Caco-2 (cell line): ENCODE measurements at regions not wholly inside any gene's neighbourhood (a gene's known extent, or its start where the extent isn't known, plus 50 kb on each side); places are given as distances from the start of the nearest gene placed in this dataset.

Source experiments
- BruUV-seq: library from RNA; stranded (reverse); fragments of 400-500 nt; replicated peaks from 2 replicates; lab custom pipeline; 2021; lab: Mats Ljungman, UMichigan
- CTCF ChIA-PET: fragments of 300-600 bp; sonication (Branson Sonifier 250); formaldehyde crosslinking; loops from one replicate; lab custom pipeline; 2022; ENCODE audit warnings: antibody characterized with exemption; lab: Charles Lee
- POLR2A ChIA-PET: fragments of 300-600 bp; sonication (Branson Sonifier 250); formaldehyde crosslinking; loops from one replicate; lab custom pipeline; 2022; ENCODE audit warnings: antibody characterized with exemption; lab: Charles Lee
- DNase-seq, 2 experiments: peaks; one replicate each; pipeline versions ENCODE4 v3.0.0 to v3.0.0-alpha.2; 2020 to 2022
- H3K27me3 ChIP-seq: replicated peaks from 2 replicates; pipeline ENCODE4 v1.6.0; 2011; ENCODE audit warnings: low read length; ENCODE audit not compliant: control insufficient read depth, insufficient read depth
- H3K36me3 ChIP-seq: 2 replicates; pipeline ENCODE4 v1.5.1; 2011; ENCODE audit warnings: low read length; ENCODE audit not compliant: control insufficient read depth, insufficient read depth
- H3K4me1 ChIP-seq: fragments of 250-450 bp; sonication (Bioruptor Pico); 2 replicates; pipeline ENCODE4 v1.5.1; 2020; ENCODE audit warnings: mild to moderate bottlenecking
- H3K4me3 ChIP-seq: 2 replicates; pipeline ENCODE4 v1.5.1; 2011; ENCODE audit warnings: low read depth, mild to moderate bottlenecking, control low read depth, low read length
- H3K9me3 ChIP-seq: fragments of 250-450 bp; sonication (Bioruptor Pico); 2 replicates; pipeline ENCODE4 v1.5.1; 2020; ENCODE audit warnings: mild to moderate bottlenecking, moderate library complexity
- H3K27ac Mint-ChIP-seq: one replicate; pipeline ENCODE4 v1.8.0; 2022; ENCODE audit warnings: mixed read lengths; ENCODE audit not compliant: unreplicated experiment
- H3K27me3 Mint-ChIP-seq: one replicate; pipeline ENCODE4 v1.8.0; 2022; ENCODE audit warnings: mixed read lengths; ENCODE audit not compliant: insufficient read depth, unreplicated experiment
- H3K36me3 Mint-ChIP-seq: one replicate; pipeline ENCODE4 v1.8.0; 2022; ENCODE audit warnings: mild to moderate bottlenecking, mixed read lengths; ENCODE audit not compliant: insufficient read depth, unreplicated experiment
- H3K4me1 Mint-ChIP-seq: one replicate; pipeline ENCODE4 v1.8.0; 2022; ENCODE audit warnings: low read depth, mixed read lengths; ENCODE audit not compliant: unreplicated experiment
- H3K4me3 Mint-ChIP-seq: one replicate; pipeline ENCODE4 v1.8.0; 2022; ENCODE audit warnings: mild to moderate bottlenecking, moderate library complexity, mixed read lengths; ENCODE audit not compliant: unreplicated experiment
- H3K9me3 Mint-ChIP-seq: one replicate; pipeline ENCODE4 v1.8.0; 2022; ENCODE audit warnings: mixed read lengths; ENCODE audit not compliant: unreplicated experiment
- intact Hi-C: fragments of 100-400 bp; cut with micrococcal nuclease; formaldehyde crosslinking; loops from one replicate; pipeline ENCODE4 v1.10.0; 2022; ENCODE audit not compliant: unreplicated experiment
- TF ChIP-seq, protein P1 (sequence below), 2 experiments: fragments of 200-600 bp in 1 of 2; IDR thresholded peaks; 1 replicate in 1 of 2; 2 replicates in 1 of 2; pipeline versions ENCODE4 v1.5.1 to v1.8.0; 2011 to 2022; ENCODE audit warnings: antibody characterized with exemption in 1 of 2, control low read depth in 1 of 2, inconsistent platforms in 1 of 2, low read depth in 1 of 2, low read length in 1 of 2, mild to moderate bottlenecking in 1 of 2, moderate library complexity in 1 of 2; ENCODE audit not compliant: insufficient read depth in 1 of 2, severe bottlenecking in 1 of 2, unreplicated experiment in 1 of 2

DNA sequence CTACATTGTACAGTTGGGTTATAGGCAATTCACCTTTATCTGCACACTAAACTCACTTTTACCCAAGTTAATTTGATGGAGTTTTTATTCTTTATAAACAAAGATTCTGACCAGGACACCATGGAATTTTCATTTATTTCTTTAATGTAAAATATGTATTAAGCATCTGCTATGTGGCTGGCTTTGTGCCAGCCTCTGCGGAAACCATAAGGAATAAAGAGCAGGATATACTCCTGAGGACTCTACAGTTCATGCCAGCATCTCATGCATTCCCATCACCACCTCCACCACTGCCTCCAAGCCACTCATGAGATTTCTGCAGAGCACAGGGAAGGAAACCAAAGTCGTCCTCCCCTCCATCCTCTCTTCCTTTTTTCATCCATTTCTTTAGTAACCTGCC, 100.0 kb upstream of the DBX1 start:
- CTCF ChIA-PET = no interaction called here
- H3K36me3 ChIP-seq = no peaks in the 10 kb centered on the region
- no peaks in the 10 kb centered on the region for H3K27me3 ChIP-seq
- TF ChIP-seq, protein P1, sequence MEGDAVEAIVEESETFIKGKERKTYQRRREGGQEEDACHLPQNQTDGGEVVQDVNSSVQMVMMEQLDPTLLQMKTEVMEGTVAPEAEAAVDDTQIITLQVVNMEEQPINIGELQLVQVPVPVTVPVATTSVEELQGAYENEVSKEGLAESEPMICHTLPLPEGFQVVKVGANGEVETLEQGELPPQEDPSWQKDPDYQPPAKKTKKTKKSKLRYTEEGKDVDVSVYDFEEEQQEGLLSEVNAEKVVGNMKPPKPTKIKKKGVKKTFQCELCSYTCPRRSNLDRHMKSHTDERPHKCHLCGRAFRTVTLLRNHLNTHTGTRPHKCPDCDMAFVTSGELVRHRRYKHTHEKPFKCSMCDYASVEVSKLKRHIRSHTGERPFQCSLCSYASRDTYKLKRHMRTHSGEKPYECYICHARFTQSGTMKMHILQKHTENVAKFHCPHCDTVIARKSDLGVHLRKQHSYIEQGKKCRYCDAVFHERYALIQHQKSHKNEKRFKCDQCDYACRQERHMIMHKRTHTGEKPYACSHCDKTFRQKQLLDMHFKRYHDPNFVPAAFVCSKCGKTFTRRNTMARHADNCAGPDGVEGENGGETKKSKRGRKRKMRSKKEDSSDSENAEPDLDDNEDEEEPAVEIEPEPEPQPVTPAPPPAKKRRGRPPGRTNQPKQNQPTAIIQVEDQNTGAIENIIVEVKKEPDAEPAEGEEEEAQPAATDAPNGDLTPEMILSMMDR (IDR thresholded peaks at IDR 0.05; ENCODE audit: insufficient read depth in 1 of 2, low read depth in 1 of 2, low read length in 1 of 2, severe bottlenecking in 1 of 2, unreplicated experiment in 1 of 2) = no peak
- no peak overlapping the region for H3K27ac Mint-ChIP-seq
- no peak for DNase-seq
- H3K4me3 ChIP-seq = no peak overlapping the region
- no peaks in the 10 kb centered on the region for H3K4me1 Mint-ChIP-seq
- H3K4me1 ChIP-seq = no peaks in the 10 kb centered on the region
- intact Hi-C loops = no loop called here
- H3K4me3 Mint-ChIP-seq = no peak overlapping the region
- BruUV-seq = no TSS peak
- H3K9me3 Mint-ChIP-seq = no peaks in the 10 kb centered on the region
- H3K36me3 Mint-ChIP-seq = no peaks in the 10 kb centered on the region
- peaks cover 22% of the 10 kb centered on the region for H3K27me3 Mint-ChIP-seq
- no peaks in the 10 kb centered on the region for H3K9me3 ChIP-seq
- POLR2A ChIA-PET = no interaction called here

DNA sequence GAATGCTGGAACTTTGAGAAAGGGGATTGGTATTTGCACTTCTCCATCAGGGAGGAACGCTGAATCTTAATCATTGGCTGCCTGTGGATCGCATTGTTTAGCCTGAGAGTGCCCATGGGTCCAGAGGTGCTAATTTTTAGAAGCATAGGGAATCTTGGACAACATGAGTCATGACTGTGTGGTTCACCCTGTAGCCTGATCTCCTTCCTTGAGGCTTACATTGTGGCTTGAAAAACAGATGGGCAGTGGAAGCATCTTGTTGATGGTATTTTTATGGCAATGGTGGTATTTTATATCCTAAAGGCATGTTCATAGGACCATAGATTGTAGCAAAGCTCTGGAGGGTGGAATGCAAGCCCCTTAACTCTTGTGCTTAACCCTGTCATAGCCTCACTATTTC, 99.2 kb upstream of the DBX1 start:
- intact Hi-C loops = no loop called here
- no peaks in the 10 kb centered on the region for H3K4me1 Mint-ChIP-seq
- H3K27me3 Mint-ChIP-seq = peaks cover 24% of the 10 kb centered on the region
- no peak overlapping the region for H3K4me3 Mint-ChIP-seq
- H3K9me3 Mint-ChIP-seq = no peaks in the 10 kb centered on the region
- no peak overlapping the region for H3K27ac Mint-ChIP-seq
- TF ChIP-seq, protein P1 (IDR thresholded peaks at IDR 0.05; ENCODE audit: insufficient read depth in 1 of 2, low read depth in 1 of 2, low read length in 1 of 2, severe bottlenecking in 1 of 2, unreplicated experiment in 1 of 2) = no peak
- DNase-seq = no peak
- H3K36me3 ChIP-seq = no peaks in the 10 kb centered on the region
- H3K36me3 Mint-ChIP-seq = no peaks in the 10 kb centered on the region
- ChIA-PET POLR2A (no interaction called here), CTCF (no interaction called here)
- no peaks in the 10 kb centered on the region for H3K27me3 ChIP-seq
- no peaks in the 10 kb centered on the region for H3K4me1 ChIP-seq
- BruUV-seq = no TSS peak
- no peak overlapping the region for H3K4me3 ChIP-seq
- no peaks in the 10 kb centered on the region for H3K9me3 ChIP-seq

DNA sequence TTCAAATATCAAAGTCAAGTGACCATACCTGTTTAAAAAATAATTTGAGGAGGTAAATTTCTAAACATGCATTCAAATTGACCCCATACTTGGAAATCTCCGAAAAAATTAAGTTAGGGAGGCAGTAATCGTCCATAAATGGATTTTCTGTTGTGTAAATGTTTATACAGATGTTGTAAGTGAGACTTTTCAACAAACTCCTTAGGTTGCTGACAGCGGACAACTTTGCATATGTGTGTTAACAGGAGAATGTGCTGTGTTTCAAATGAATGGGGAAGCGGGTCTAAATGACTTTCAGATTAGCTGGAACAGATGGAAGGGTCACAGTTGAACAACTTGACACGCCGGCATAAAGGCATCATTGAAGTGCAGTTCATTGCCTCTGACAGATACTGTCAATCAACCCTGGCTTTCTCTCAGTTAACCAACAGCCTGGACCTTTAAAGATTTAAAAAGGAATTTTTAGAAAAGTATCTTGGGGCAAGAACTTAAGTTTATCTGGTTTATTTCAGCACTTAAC, 98.2 kb upstream of the DBX1 start:
- CTCF ChIA-PET = no interaction called here
- BruUV-seq = no TSS peak
- peaks cover 22% of the 10 kb centered on the region for H3K27me3 Mint-ChIP-seq

More for the DNA sequence above, 98.2 kb upstream of the DBX1 start:
- Mint-ChIP-seq H3K27ac (no peak overlapping the region), H3K4me3 (no peak overlapping the region), H3K36me3 (no peaks in the 10 kb centered on the region), H3K4me1 (no peaks in the 10 kb centered on the region), H3K9me3 (no peaks in the 10 kb centered on the region)
- DNase-seq = no peak
- no peaks in the 10 kb centered on the region for H3K9me3 ChIP-seq
- no peaks in the 10 kb centered on the region for H3K4me1 ChIP-seq
- intact Hi-C loops = no loop called here
- TF ChIP-seq, protein P1 (IDR thresholded peaks at IDR 0.05; ENCODE audit: insufficient read depth in 1 of 2, low read depth in 1 of 2, low read length in 1 of 2, severe bottlenecking in 1 of 2, unreplicated experiment in 1 of 2) = no peak
- POLR2A ChIA-PET = no interaction called here
- H3K36me3 ChIP-seq = no peaks in the 10 kb centered on the region
- no peaks in the 10 kb centered on the region for H3K27me3 ChIP-seq
- H3K4me3 ChIP-seq = no peak overlapping the region
